Hematopoietic multipotent progenitor cell treated with erythropoietin and hydrocortisone succinate and interleukin-3 and kit ligand, for 4 days (in vitro differentiated cells): ENCODE measurements at regions not wholly inside any gene's neighbourhood (a gene's known extent, or its start where the extent isn't known, plus 50 kb on each side); places are given as distances from the start of the nearest gene placed in this dataset.

Experiments
- DNase-seq: peaks from one replicate; pipeline ENCODE4 v3.0.0-alpha.2; 2015

GRCh38 chr18:51603111-51603510 is 405.6 kb upstream of the MEX3C start:
- DNase-seq: no peak

GRCh38 chr18:51603551-51603950 is 406.1 kb upstream of the MEX3C start:
- no peak for DNase-seq

- no peak for DNase-seq
Measured at GRCh38 chr18:51610481-51610880, 413.0 kb upstream of the MEX3C start.

GRCh38 chr18:51611326-51611725 is 413.8 kb upstream of the MEX3C start:
- no peak for DNase-seq

GRCh38 chr18:51614033-51614432 is 416.6 kb upstream of the MEX3C start:
- no peak for DNase-seq

- DNase-seq: no peak
Measured at GRCh38 chr18:51614967-51615571, 417.6 kb upstream of the MEX3C start.

- no peak for DNase-seq
Measured at GRCh38 chr18:51617167-51617566, 419.7 kb upstream of the MEX3C start.

- no peak for DNase-seq
Measured at GRCh38 chr18:51617572-51618260, 420.2 kb upstream of the MEX3C start.

- no peak for DNase-seq
Measured at GRCh38 chr18:51619283-51619682, 421.8 kb upstream of the MEX3C start.

GRCh38 chr18:51621113-51621863 is 423.8 kb upstream of the MEX3C start:
- DNase-seq: peak; percentile 61

GRCh38 chr18:51621864-51622160 is 424.3 kb upstream of the MEX3C start:
- no peak for DNase-seq

- no peak for DNase-seq
Measured at GRCh38 chr18:51622702-51623101, 425.2 kb upstream of the MEX3C start.

GRCh38 chr18:51623653-51624052 is 426.2 kb upstream of the MEX3C start:
- DNase-seq: no peak

- no peak for DNase-seq
Measured at GRCh38 chr18:51630706-51631105, 433.2 kb upstream of the MEX3C start.

- no peak for DNase-seq
Measured at GRCh38 chr18:51637881-51638280, 440.4 kb upstream of the MEX3C start.

- no peak for DNase-seq
Measured at GRCh38 chr18:51639541-51639940, 442.1 kb upstream of the MEX3C start.

- DNase-seq: no peak
Measured at GRCh38 chr18:51643483-51643882, 446.0 kb upstream of the MEX3C start.

- DNase-seq: no peak
Measured at GRCh38 chr18:51645607-51646006, 448.1 kb upstream of the MEX3C start.

- DNase-seq: no peak
Measured at GRCh38 chr18:51647346-51647745, 449.9 kb upstream of the MEX3C start.

- no peak for DNase-seq
Measured at GRCh38 chr18:51647942-51648341, 450.5 kb upstream of the MEX3C start.

- no peak for DNase-seq
Measured at GRCh38 chr18:51649796-51650195, 452.3 kb upstream of the MEX3C start.

- DNase-seq: no peak
Measured at GRCh38 chr18:51651761-51652160, 454.3 kb upstream of the MEX3C start.

- no peak for DNase-seq
Measured at GRCh38 chr18:51653507-51654213, 456.2 kb upstream of the MEX3C start.
